NB4 (cell line): ENCODE measurements at regions not wholly inside any gene's neighbourhood (a gene's known extent, or its start where the extent isn't known, plus 50 kb on each side); places are given as distances from the start of the nearest gene placed in this dataset.

Experiments
- CTCF ChIP-seq: IDR thresholded peaks from one replicate; pipeline ENCODE4 v1.5.1; 2012; ENCODE audit warnings: low read depth, low read length
- MAX ChIP-seq: IDR thresholded peaks from 2 replicates; pipeline ENCODE4 v1.6.1; 2011; ENCODE audit warnings: low read depth, low read length
- POLR2A ChIP-seq: IDR thresholded peaks from 2 replicates; pipeline ENCODE4 v1.6.1; 2011; ENCODE audit warnings: mild to moderate bottlenecking; ENCODE audit not compliant: insufficient read length; ENCODE audit errors: extremely low read depth

GRCh38 chr17:77449908-77450741 lies 309.4 kb downstream of the SEC14L1 start:
- no peak for TF ChIP-seq CTCF
- TF ChIP-seq POLR2A, result no peak
- no peak for TF ChIP-seq MAX
